HL-60 (cell line): ENCODE measurements at regions not wholly inside any gene's neighbourhood (a gene's known extent, or its start where the extent isn't known, plus 50 kb on each side); places are given as distances from the start of the nearest gene placed in this dataset.

Source experiments
- CTCF ChIP-seq: IDR thresholded peaks from one replicate; pipeline ENCODE4 v1.5.1; 2011; ENCODE audit warnings: low read length, control low read depth, inconsistent platforms; ENCODE audit not compliant: insufficient read depth
- POLR2AphosphoS5 ChIP-seq: IDR thresholded peaks from 2 replicates; pipeline ENCODE4 v1.6.1; 2012; ENCODE audit warnings: low read depth
- REST ChIP-seq: IDR thresholded peaks from 2 replicates; pipeline ENCODE4 v1.6.1; 2012; ENCODE audit warnings: low read depth; ENCODE audit not compliant: insufficient replicate concordance
- SPI1 ChIP-seq: IDR thresholded peaks from 2 replicates; pipeline ENCODE4 v1.6.1; 2012; ENCODE audit warnings: low read depth, mild to moderate bottlenecking, borderline replicate concordance

GRCh38 chr14:101242442-101243385 lies 318.6 kb upstream of the DIO3 start:
- TF ChIP-seq CTCF (no peak), REST (no peak), SPI1 (no peak), POLR2AphosphoS5 (no peak)
